Neutrophil (primary cell): ENCODE measurements at regions not wholly inside any gene's neighbourhood (a gene's known extent, or its start where the extent isn't known, plus 50 kb on each side); places are given as distances from the start of the nearest gene placed in this dataset.

Source experiments
- H3K27ac ChIP-seq: fragments of 200-600 bp; sonication (generic); 2 replicates; pipeline ENCODE4 v1.5.1; 2016; ENCODE audit warnings: mild to moderate bottlenecking, moderate library complexity
- H3K27me3 ChIP-seq: fragments of 200-600 bp; sonication (generic); 2 replicates; pipeline ENCODE4 v1.6.0; 2016; ENCODE audit warnings: mild to moderate bottlenecking
- H3K36me3 ChIP-seq: fragments of 200-600 bp; sonication (generic); 2 replicates; pipeline ENCODE4 v1.5.1; 2017
- H3K4me1 ChIP-seq, 2 experiments: fragments of 200-600 bp in 1 of 2; sonication (generic) in 1 of 2; 1 replicate in 1 of 2; 2 replicates in 1 of 2; pipeline versions ENCODE4 v1.5.1 to v1.6.1; 2013 to 2016; ENCODE audit warnings: low read depth in 1 of 2, low read length in 1 of 2, mild to moderate bottlenecking in 1 of 2, moderate library complexity in 1 of 2; ENCODE audit not compliant: control insufficient read depth in 1 of 2, insufficient read depth in 1 of 2
- H3K4me3 ChIP-seq, 2 experiments: fragments of 200-600 bp in 1 of 2; sonication (generic) in 1 of 2; 1 replicate in 1 of 2; 2 replicates in 1 of 2; pipeline ENCODE4 v1.5.1; 2013 to 2016; ENCODE audit warnings: low read depth in 1 of 2, low read length in 1 of 2, mild to moderate bottlenecking in 1 of 2, moderate library complexity in 1 of 2
- H3K9me3 ChIP-seq: fragments of 200-600 bp; sonication (generic); 2 replicates; pipeline ENCODE4 v1.5.1; 2016
- TF ChIP-seq, protein P1 (sequence below): fragments of 200-600 bp; sonication (generic); IDR thresholded peaks from 2 replicates; pipeline ENCODE4 v1.5.1; 2016; ENCODE audit warnings: antibody characterized with exemption

DNA sequence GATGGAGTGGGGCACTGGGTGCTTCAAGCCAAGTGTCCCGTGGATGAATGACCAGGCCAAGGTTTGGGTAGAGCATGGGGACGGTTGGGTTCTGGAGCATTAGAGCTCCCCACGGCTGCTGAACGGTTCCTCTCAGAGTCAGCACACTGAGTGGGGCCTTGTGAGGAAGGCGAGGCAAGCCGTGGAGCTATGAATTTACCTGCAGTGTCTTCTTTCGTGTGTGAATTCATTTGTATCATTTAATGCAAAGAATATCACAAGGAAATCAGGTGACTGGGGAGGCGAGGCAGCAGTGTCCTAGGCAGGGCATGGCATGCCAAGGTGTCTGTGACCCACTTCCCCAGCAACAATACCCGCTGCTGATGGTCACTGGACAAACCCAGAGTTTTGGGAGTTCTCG, 343.5 kb upstream of the B3GAT1 start:
- TF ChIP-seq, protein P1, sequence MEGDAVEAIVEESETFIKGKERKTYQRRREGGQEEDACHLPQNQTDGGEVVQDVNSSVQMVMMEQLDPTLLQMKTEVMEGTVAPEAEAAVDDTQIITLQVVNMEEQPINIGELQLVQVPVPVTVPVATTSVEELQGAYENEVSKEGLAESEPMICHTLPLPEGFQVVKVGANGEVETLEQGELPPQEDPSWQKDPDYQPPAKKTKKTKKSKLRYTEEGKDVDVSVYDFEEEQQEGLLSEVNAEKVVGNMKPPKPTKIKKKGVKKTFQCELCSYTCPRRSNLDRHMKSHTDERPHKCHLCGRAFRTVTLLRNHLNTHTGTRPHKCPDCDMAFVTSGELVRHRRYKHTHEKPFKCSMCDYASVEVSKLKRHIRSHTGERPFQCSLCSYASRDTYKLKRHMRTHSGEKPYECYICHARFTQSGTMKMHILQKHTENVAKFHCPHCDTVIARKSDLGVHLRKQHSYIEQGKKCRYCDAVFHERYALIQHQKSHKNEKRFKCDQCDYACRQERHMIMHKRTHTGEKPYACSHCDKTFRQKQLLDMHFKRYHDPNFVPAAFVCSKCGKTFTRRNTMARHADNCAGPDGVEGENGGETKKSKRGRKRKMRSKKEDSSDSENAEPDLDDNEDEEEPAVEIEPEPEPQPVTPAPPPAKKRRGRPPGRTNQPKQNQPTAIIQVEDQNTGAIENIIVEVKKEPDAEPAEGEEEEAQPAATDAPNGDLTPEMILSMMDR: no peak
- H3K27ac ChIP-seq: no peak overlapping the region
- no peaks in the 10 kb centered on the region for H3K4me1 ChIP-seq
- no peaks in the 10 kb centered on the region for H3K27me3 ChIP-seq
- no peaks in the 10 kb centered on the region for H3K9me3 ChIP-seq
- no peak overlapping the region for H3K4me3 ChIP-seq
- no peaks in the 10 kb centered on the region for H3K36me3 ChIP-seq

- H3K4me1 ChIP-seq: no peaks in the 10 kb centered on the region
- H3K27ac ChIP-seq: no peak overlapping the region
- no peak overlapping the region for H3K4me3 ChIP-seq
- TF ChIP-seq, protein P1: no peak
- H3K36me3 ChIP-seq: no peaks in the 10 kb centered on the region
- H3K9me3 ChIP-seq: no peaks in the 10 kb centered on the region
- no peaks in the 10 kb centered on the region for H3K27me3 ChIP-seq
Measured at GRCh38 chr11:134754521-134755198, 342.6 kb upstream of the B3GAT1 start.

DNA sequence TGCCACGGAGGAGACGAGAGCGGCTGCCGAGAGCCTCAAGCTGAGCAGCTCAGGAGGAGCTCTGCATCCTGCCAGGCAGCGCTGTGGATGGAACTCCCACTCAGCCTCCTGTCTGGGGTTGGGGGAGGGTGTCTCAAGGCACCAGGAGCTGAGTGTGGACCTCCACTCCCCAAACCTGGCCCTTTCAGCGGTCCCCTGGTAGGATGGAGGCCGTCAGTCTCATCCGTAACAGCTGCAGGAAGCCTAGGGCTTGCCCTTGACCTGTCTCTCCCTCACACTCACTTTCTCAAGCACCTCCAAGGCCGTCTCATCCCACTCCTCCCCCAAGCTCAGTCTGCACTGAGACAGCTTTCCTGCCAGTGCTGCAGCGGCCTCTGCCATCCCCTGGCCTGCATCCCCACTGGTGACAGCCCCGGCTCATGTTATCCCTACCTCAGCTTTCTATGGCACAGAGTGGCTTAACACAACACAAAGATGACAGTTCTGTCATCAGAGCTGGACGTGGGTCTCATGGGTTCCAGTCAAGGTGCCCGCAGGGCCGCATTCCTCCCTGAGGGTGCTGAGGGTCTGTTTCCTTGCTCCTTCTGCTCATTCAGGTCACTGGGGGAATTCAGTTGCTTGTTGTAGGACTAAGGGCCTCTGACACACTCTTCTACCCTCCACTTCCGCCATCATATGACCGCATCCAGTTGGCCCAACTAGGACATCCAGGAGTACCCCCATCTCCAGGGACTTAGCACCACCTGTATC, 341.9 kb upstream of the B3GAT1 start:
- TF ChIP-seq, protein P1: no peak
- H3K4me1 ChIP-seq: no peaks in the 10 kb centered on the region
- H3K9me3 ChIP-seq: no peaks in the 10 kb centered on the region
- H3K4me3 ChIP-seq: no peak overlapping the region
- H3K36me3 ChIP-seq: no peaks in the 10 kb centered on the region
- H3K27ac ChIP-seq: no peak overlapping the region
- no peaks in the 10 kb centered on the region for H3K27me3 ChIP-seq

DNA sequence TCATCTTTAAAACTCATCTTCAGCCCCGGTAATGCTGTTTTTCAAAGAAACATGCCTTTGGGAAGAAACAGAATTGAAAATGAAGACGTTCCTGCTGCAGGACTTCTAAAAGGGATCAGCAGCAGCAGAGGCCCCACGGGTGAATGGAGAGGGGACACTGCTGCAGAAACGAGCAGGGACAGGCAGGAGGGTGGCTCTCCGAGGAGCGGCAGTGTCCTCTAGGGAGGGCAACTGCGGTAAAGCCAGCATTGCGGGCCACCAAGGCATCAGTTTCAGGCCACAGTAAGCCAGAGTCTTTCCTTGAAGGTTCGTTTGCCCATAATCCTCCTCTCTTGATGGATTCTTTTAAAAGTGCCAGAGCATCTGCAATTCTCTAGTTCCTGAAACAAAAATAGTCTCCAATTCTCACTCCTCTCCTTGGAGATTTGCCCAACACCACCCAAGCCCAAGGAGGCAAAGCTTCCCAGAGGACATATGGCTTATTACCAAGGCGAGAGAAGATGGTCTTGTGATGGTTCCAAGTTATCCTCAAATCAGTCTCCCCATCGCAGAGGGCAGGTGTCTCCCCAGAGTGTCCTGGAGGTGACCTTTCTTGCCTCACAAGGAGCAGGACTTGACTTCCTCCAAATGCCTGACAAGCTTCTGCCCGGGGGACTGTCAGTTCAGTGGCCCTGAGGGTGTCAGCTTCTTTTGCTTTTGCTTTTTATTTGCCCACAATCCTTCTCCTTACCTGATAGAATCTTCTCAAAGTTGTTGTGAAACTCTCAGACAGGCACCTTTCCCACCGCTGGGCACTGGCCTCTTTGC, 341.1 kb upstream of the B3GAT1 start:
- TF ChIP-seq, protein P1: no peak
- Histone ChIP-seq H3K9me3 (no peaks in the 10 kb centered on the region), H3K27ac (no peak overlapping the region), H3K27me3 (no peaks in the 10 kb centered on the region), H3K4me1 (no peaks in the 10 kb centered on the region), H3K4me3 (no peak overlapping the region), H3K36me3 (no peaks in the 10 kb centered on the region)

GRCh38 chr11:134752526-134752925, 340.5 kb upstream of the B3GAT1 start:
- Histone ChIP-seq H3K36me3 (no peaks in the 10 kb centered on the region), H3K4me3 (no peak overlapping the region), H3K27ac (no peak overlapping the region), H3K4me1 (no peaks in the 10 kb centered on the region), H3K9me3 (no peaks in the 10 kb centered on the region), H3K27me3 (no peaks in the 10 kb centered on the region)
- TF ChIP-seq, protein P1: no peak
